GM06990 (cell line): ENCODE measurements at regions not wholly inside any gene's neighbourhood (a gene's known extent, or its start where the extent isn't known, plus 50 kb on each side); places are given as distances from the start of the nearest gene placed in this dataset.

ENCODE experiments used
- DNase-seq: peaks from one replicate; pipeline ENCODE4 v3.0.0-alpha.2; 2011; ENCODE audit not compliant: insufficient read length; ENCODE audit errors: extremely low read depth
- H3K27me3 ChIP-seq: replicated peaks from 2 replicates; pipeline ENCODE4 v1.6.0; 2011; ENCODE audit warnings: low read length; ENCODE audit not compliant: control insufficient read depth, insufficient read depth
- H3K36me3 ChIP-seq: 2 replicates; pipeline ENCODE4 v1.5.1; 2011; ENCODE audit warnings: low read length; ENCODE audit not compliant: control insufficient read depth, insufficient read depth
- H3K4me3 ChIP-seq: replicated peaks from 2 replicates; pipeline ENCODE4 v1.5.1; 2011; ENCODE audit warnings: low read depth, mild to moderate bottlenecking, control low read depth, low read length
- CTCF ChIP-seq: IDR thresholded peaks from 2 replicates; pipeline ENCODE4 v1.5.1; 2011; ENCODE audit warnings: low read length, control low read depth, mild to moderate bottlenecking, inconsistent platforms; ENCODE audit not compliant: insufficient read depth, poor library complexity, severe bottlenecking

DNA sequence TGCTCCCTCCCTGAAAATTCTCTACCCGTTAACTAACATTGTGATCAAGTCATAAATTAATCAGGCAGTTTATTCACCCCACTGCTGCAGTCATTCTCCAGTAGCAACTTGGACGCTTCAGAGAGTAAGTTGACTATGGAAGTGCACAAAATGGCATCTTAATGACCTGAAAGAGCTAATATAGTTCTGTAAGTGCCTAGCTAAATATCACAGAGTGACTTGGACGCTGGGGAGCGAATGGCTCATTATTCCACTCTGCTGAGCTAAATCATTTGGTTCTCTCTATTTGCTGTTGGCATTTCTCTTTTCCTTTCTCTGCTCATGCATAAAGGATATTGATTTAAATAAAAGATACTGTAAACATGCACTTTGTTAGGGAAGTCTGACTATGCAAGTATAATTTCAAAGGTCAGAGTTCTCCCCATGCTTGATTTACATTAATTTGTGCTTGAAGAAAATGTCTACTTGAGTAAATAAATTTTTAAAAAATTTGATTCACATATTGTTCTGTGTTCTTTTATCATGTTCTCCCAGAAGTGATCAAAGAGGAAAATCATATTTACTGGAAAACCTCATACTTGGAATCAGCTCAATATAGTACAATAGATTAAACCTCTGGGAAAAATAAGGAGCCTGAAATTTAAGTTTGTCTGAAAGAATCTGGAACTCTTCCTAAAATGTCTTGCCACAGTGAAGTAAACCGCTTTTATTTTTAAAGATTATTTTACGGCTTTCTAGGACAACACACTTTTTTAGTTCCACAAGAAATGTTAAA lies 169.5 kb upstream of the HAPLN1 start:
- Histone ChIP-seq H3K36me3 (no peaks in the 10 kb centered on the region), H3K4me3 (no peak overlapping the region), H3K27me3 (no peaks in the 10 kb centered on the region)
- no peak for DNase-seq
- TF ChIP-seq CTCF = no peak

DNA sequence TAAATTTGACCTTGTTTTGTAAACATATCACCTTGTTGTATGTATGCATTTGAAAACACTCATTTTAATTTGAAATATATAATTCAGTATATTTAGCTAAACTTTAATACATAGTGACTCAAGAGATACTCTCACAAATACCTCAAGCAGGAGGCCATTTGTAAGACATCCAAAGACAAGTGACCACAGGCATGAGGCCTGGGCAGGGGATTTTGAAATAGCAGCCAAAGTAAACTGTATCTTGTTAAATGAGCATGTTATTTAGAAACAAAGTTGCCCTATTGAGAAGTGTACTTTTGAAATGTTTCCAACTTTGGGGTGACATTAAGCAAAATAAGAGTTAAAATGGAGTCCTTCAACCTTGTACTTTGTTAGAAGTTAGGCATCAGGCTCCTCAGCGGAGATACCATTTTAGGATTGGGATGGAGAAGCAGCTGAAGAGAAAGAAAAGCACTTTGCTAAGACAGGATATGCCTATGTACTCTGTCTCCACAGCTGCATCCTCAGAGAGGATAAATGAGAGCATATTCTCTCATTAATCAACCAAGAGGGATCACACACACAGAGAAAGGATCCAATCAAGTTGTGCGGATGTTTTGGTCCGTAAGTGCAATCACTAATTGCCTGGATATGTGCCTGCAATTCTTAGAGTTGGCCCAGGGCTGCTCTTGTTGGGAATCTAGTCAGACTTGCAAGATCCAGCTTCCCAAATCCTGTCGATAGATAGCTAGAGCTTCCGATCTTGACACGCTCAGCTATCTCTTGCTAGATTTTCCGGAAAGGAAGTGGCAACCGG lies 157.5 kb upstream of the HAPLN1 start:
- Histone ChIP-seq H3K36me3 (no peaks in the 10 kb centered on the region), H3K4me3 (no peak overlapping the region), H3K27me3 (no peaks in the 10 kb centered on the region; the same call in 1 of the 2 replicates)
- TF ChIP-seq CTCF = no peak
- no peak for DNase-seq

DNA sequence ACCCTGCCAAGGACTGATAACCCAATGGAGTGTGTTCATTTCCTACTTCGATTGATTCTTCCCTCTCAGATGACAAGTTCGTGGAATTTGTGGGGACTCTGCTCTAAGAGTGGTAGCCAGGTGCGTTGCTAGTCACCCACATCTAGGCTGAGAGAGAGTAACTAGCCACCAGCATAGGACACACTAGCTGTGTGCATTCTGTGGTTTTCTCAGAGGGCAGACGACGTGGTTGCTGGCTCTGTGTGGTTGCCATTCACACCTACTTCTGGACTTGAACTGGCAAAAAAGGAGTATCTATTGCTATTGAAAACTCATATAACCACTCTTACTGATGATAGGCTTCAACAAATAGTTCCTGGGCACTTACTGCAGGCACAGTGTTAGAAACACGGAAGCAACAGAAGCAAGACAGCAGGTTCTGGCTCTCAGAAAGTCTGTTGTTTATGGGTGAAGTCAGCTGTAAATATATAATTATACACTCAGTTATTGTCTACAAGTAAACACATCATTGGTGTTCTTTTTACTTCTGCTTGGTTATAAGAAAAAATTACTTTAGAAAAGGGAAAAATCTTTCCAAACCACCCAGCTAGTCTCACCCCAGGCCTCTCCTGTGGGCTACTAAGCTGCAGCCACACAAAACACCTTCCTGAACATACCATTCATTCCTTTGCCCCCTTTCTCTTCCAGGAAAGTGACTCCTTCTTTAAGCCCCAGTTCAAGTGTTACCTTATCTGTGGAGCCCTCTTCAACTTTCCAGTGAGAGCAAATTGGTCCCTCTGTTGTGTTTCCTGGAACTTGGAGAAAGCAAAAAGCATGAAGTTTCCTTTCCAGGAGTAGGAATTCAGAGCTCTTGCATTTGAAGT lies 151.1 kb upstream of the HAPLN1 start:
- no peak for DNase-seq
- H3K4me3 ChIP-seq = no peak overlapping the region
- H3K36me3 ChIP-seq = no peaks in the 10 kb centered on the region
- no peaks in the 10 kb centered on the region; the same call in 1 of the 2 replicates for H3K27me3 ChIP-seq
- no peak for TF ChIP-seq CTCF

- no peak for TF ChIP-seq CTCF
- Histone ChIP-seq H3K4me3 (no peak overlapping the region), H3K36me3 (no peaks in the 10 kb centered on the region), H3K27me3 (no peaks in the 10 kb centered on the region)
- DNase-seq = no peak
These were observed 145.5 kb upstream of the HAPLN1 start for GRCh38 chr5:83866181-83866580.

- no peak for DNase-seq
- Histone ChIP-seq H3K4me3 (no peak overlapping the region), H3K36me3 (no peaks in the 10 kb centered on the region), H3K27me3 (no peaks in the 10 kb centered on the region)
- TF ChIP-seq CTCF = no peak
These were observed 144.9 kb upstream of the HAPLN1 start for GRCh38 chr5:83865579-83865978.
